ENCODE measurements at regions not wholly inside any gene's neighbourhood (a gene's known extent, or its start where the extent isn't known, plus 50 kb on each side); places are given as distances from the start of the nearest gene placed in this dataset.

GRCh38 chr2:219997341-219997851, 370.0 kb downstream of the SLC4A3 start:
- H3K27ac ChIP-seq (ENCODE audit: low read depth, low read length), result peak overlapping the region; percentile 15
- H3K4me1 ChIP-seq (ENCODE audit: control insufficient read depth, insufficient read depth, low read length), result peaks cover 10% of the 10 kb centered on the region
- no peaks in the 10 kb centered on the region for H3K27me3 ChIP-seq (ENCODE audit: control insufficient read depth, insufficient read depth, low read length)
- no peak overlapping the region for H3K4me3 ChIP-seq (ENCODE audit: low read depth, low read length)
- no peaks in the 10 kb centered on the region for H3K9me3 ChIP-seq (ENCODE audit: control insufficient read depth, insufficient read depth, low read length)
- H3K36me3 ChIP-seq (ENCODE audit: control insufficient read depth, insufficient read depth, low read length), result no peaks in the 10 kb centered on the region
- no peak overlapping the region for H3K9ac ChIP-seq (ENCODE audit: low read depth, low read length)

GRCh38 chr2:219998107-219998506, 370.7 kb downstream of the SLC4A3 start:
- Histone ChIP-seq H3K4me1 (ENCODE audit: control insufficient read depth, insufficient read depth, low read length) (peaks cover 10% of the 10 kb centered on the region), H3K9me3 (ENCODE audit: control insufficient read depth, insufficient read depth, low read length) (no peaks in the 10 kb centered on the region), H3K27ac (ENCODE audit: low read depth, low read length) (peak overlapping the region; percentile 16), H3K9ac (ENCODE audit: low read depth, low read length) (no peak overlapping the region), H3K36me3 (ENCODE audit: control insufficient read depth, insufficient read depth, low read length) (no peaks in the 10 kb centered on the region), H3K27me3 (ENCODE audit: control insufficient read depth, insufficient read depth, low read length) (no peaks in the 10 kb centered on the region), H3K4me3 (ENCODE audit: low read depth, low read length) (no peak overlapping the region)

- no peaks in the 10 kb centered on the region for H3K9me3 ChIP-seq (ENCODE audit: control insufficient read depth, insufficient read depth, low read length)
- H3K4me1 ChIP-seq (ENCODE audit: control insufficient read depth, insufficient read depth, low read length), result peaks cover 10% of the 10 kb centered on the region
- H3K9ac ChIP-seq (ENCODE audit: low read depth, low read length), result no peak overlapping the region
- no peaks in the 10 kb centered on the region for H3K36me3 ChIP-seq (ENCODE audit: control insufficient read depth, insufficient read depth, low read length)
- H3K27ac ChIP-seq (ENCODE audit: low read depth, low read length), result no peak overlapping the region
- no peaks in the 10 kb centered on the region for H3K27me3 ChIP-seq (ENCODE audit: control insufficient read depth, insufficient read depth, low read length)
- no peak overlapping the region for H3K4me3 ChIP-seq (ENCODE audit: low read depth, low read length)
Measured at GRCh38 chr2:219998714-219999227, 371.3 kb downstream of the SLC4A3 start.

- Histone ChIP-seq H3K4me3 (ENCODE audit: low read depth, low read length) (no peak overlapping the region), H3K9ac (ENCODE audit: low read depth, low read length) (no peak overlapping the region), H3K36me3 (ENCODE audit: control insufficient read depth, insufficient read depth, low read length) (no peaks in the 10 kb centered on the region), H3K27ac (ENCODE audit: low read depth, low read length) (no peak overlapping the region), H3K9me3 (ENCODE audit: control insufficient read depth, insufficient read depth, low read length) (no peaks in the 10 kb centered on the region), H3K27me3 (ENCODE audit: control insufficient read depth, insufficient read depth, low read length) (no peaks in the 10 kb centered on the region), H3K4me1 (ENCODE audit: control insufficient read depth, insufficient read depth, low read length) (peaks cover 10% of the 10 kb centered on the region)
Measured at GRCh38 chr2:220000080-220000479, 372.6 kb downstream of the SLC4A3 start.

GRCh38 chr2:220000586-220000985, 373.2 kb downstream of the SLC4A3 start:
- H3K9ac ChIP-seq (ENCODE audit: low read depth, low read length), result no peak overlapping the region
- H3K9me3 ChIP-seq (ENCODE audit: control insufficient read depth, insufficient read depth, low read length), result no peaks in the 10 kb centered on the region
- no peaks in the 10 kb centered on the region for H3K27me3 ChIP-seq (ENCODE audit: control insufficient read depth, insufficient read depth, low read length)
- H3K27ac ChIP-seq (ENCODE audit: low read depth, low read length), result no peak overlapping the region
- no peak overlapping the region for H3K4me3 ChIP-seq (ENCODE audit: low read depth, low read length)
- H3K4me1 ChIP-seq (ENCODE audit: control insufficient read depth, insufficient read depth, low read length), result peaks cover 10% of the 10 kb centered on the region
- no peaks in the 10 kb centered on the region for H3K36me3 ChIP-seq (ENCODE audit: control insufficient read depth, insufficient read depth, low read length)

GRCh38 chr2:220001751-220002150, 374.3 kb downstream of the SLC4A3 start:
- no peaks in the 10 kb centered on the region for H3K27me3 ChIP-seq (ENCODE audit: control insufficient read depth, insufficient read depth, low read length)
- H3K9ac ChIP-seq (ENCODE audit: low read depth, low read length), result no peak overlapping the region
- H3K4me3 ChIP-seq (ENCODE audit: low read depth, low read length), result no peak overlapping the region
- H3K36me3 ChIP-seq (ENCODE audit: control insufficient read depth, insufficient read depth, low read length), result no peaks in the 10 kb centered on the region
- no peaks in the 10 kb centered on the region for H3K9me3 ChIP-seq (ENCODE audit: control insufficient read depth, insufficient read depth, low read length)
- H3K27ac ChIP-seq (ENCODE audit: low read depth, low read length), result no peak overlapping the region
- peaks cover 10% of the 10 kb centered on the region for H3K4me1 ChIP-seq (ENCODE audit: control insufficient read depth, insufficient read depth, low read length)

- Histone ChIP-seq H3K4me1 (ENCODE audit: control insufficient read depth, insufficient read depth, low read length) (peaks cover 10% of the 10 kb centered on the region), H3K9me3 (ENCODE audit: control insufficient read depth, insufficient read depth, low read length) (no peaks in the 10 kb centered on the region), H3K27me3 (ENCODE audit: control insufficient read depth, insufficient read depth, low read length) (no peaks in the 10 kb centered on the region), H3K27ac (ENCODE audit: low read depth, low read length) (no peak overlapping the region), H3K9ac (ENCODE audit: low read depth, low read length) (no peak overlapping the region), H3K4me3 (ENCODE audit: low read depth, low read length) (no peak overlapping the region), H3K36me3 (ENCODE audit: control insufficient read depth, insufficient read depth, low read length) (no peaks in the 10 kb centered on the region)
Measured at GRCh38 chr2:220002251-220002650, 374.8 kb downstream of the SLC4A3 start.

- H3K9ac ChIP-seq (ENCODE audit: low read depth, low read length), result no peak overlapping the region
- no peaks in the 10 kb centered on the region for H3K27me3 ChIP-seq (ENCODE audit: control insufficient read depth, insufficient read depth, low read length)
- no peak overlapping the region for H3K4me3 ChIP-seq (ENCODE audit: low read depth, low read length)
- H3K27ac ChIP-seq (ENCODE audit: low read depth, low read length), result no peak overlapping the region
- H3K36me3 ChIP-seq (ENCODE audit: control insufficient read depth, insufficient read depth, low read length), result no peaks in the 10 kb centered on the region
- H3K4me1 ChIP-seq (ENCODE audit: control insufficient read depth, insufficient read depth, low read length), result peaks cover 7% of the 10 kb centered on the region
- H3K9me3 ChIP-seq (ENCODE audit: control insufficient read depth, insufficient read depth, low read length), result no peaks in the 10 kb centered on the region
Measured at GRCh38 chr2:220002699-220003098, 375.3 kb downstream of the SLC4A3 start.

- Histone ChIP-seq H3K4me1 (ENCODE audit: control insufficient read depth, insufficient read depth, low read length) (no peaks in the 10 kb centered on the region), H3K9me3 (ENCODE audit: control insufficient read depth, insufficient read depth, low read length) (no peaks in the 10 kb centered on the region), H3K27ac (ENCODE audit: low read depth, low read length) (no peak overlapping the region), H3K4me3 (ENCODE audit: low read depth, low read length) (no peak overlapping the region), H3K9ac (ENCODE audit: low read depth, low read length) (no peak overlapping the region), H3K27me3 (ENCODE audit: control insufficient read depth, insufficient read depth, low read length) (no peaks in the 10 kb centered on the region), H3K36me3 (ENCODE audit: control insufficient read depth, insufficient read depth, low read length) (no peaks in the 10 kb centered on the region)
Measured at GRCh38 chr2:220005362-220005761, 377.9 kb downstream of the SLC4A3 start.

- Histone ChIP-seq H3K27me3 (ENCODE audit: control insufficient read depth, insufficient read depth, low read length) (no peaks in the 10 kb centered on the region), H3K27ac (ENCODE audit: low read depth, low read length) (no peak overlapping the region), H3K9me3 (ENCODE audit: control insufficient read depth, insufficient read depth, low read length) (no peaks in the 10 kb centered on the region), H3K36me3 (ENCODE audit: control insufficient read depth, insufficient read depth, low read length) (no peaks in the 10 kb centered on the region), H3K9ac (ENCODE audit: low read depth, low read length) (no peak overlapping the region), H3K4me1 (ENCODE audit: control insufficient read depth, insufficient read depth, low read length) (no peaks in the 10 kb centered on the region), H3K4me3 (ENCODE audit: low read depth, low read length) (no peak overlapping the region)
Measured at GRCh38 chr2:220006152-220006621, 378.8 kb downstream of the SLC4A3 start.

- Histone ChIP-seq H3K36me3 (ENCODE audit: control insufficient read depth, insufficient read depth, low read length) (no peaks in the 10 kb centered on the region), H3K9me3 (ENCODE audit: control insufficient read depth, insufficient read depth, low read length) (no peaks in the 10 kb centered on the region)
Measured at GRCh38 chr2:220011859-220012258, 384.4 kb downstream of the SLC4A3 start.

More at GRCh38 chr2:220011859-220012258, 384.4 kb downstream of the SLC4A3 start:
- no peak overlapping the region for H3K4me3 ChIP-seq (ENCODE audit: low read depth, low read length)
- no peak overlapping the region for H3K9ac ChIP-seq (ENCODE audit: low read depth, low read length)
- H3K27me3 ChIP-seq (ENCODE audit: control insufficient read depth, insufficient read depth, low read length), result no peaks in the 10 kb centered on the region
- no peaks in the 10 kb centered on the region for H3K4me1 ChIP-seq (ENCODE audit: control insufficient read depth, insufficient read depth, low read length)
- no peak overlapping the region for H3K27ac ChIP-seq (ENCODE audit: low read depth, low read length)

Data from HUES48 (cell line).